Activated CD4-positive, CD25-positive, alpha-beta regulatory T cell treated with anti-CD3 and anti-CD28 coated beads, Interleukin-2, amount 50 U/mL, for 72 hours (primary cell): ENCODE measurements at regions not wholly inside any gene's neighbourhood (a gene's known extent, or its start where the extent isn't known, plus 50 kb on each side); places are given as distances from the start of the nearest gene placed in this dataset.
"Not testable (repeated sequence)": the region's sequence is repeated elsewhere in the genome, so short reads cannot be mapped to it uniquely, and the experiment has no call there.

ENCODE experiments used
- DNase-seq: peaks from one replicate; pipeline ENCODE4 v3.0.0; 2021

- no peak for DNase-seq
Measured at GRCh38 chr3:193909387-193909786, 226.6 kb upstream of the HES1 start.

GRCh38 chr3:193910310-193910709, 225.6 kb upstream of the HES1 start:
- no peak for DNase-seq

GRCh38 chr3:193910886-193911738, 224.8 kb upstream of the HES1 start:
- DNase-seq = no peak

GRCh38 chr3:193911784-193912340, 224.1 kb upstream of the HES1 start:
- DNase-seq = no peak

GRCh38 chr3:193912621-193913178, 223.2 kb upstream of the HES1 start:
- DNase-seq = no peak

- DNase-seq = no peak
Measured at GRCh38 chr3:193914602-193915001, 221.3 kb upstream of the HES1 start.

- no peak for DNase-seq
Measured at GRCh38 chr3:193915099-193915498, 220.8 kb upstream of the HES1 start.

- no peak for DNase-seq
Measured at GRCh38 chr3:193915613-193916012, 220.3 kb upstream of the HES1 start.

GRCh38 chr3:193917158-193917557, 218.8 kb upstream of the HES1 start:
- DNase-seq = no peak

GRCh38 chr3:193921465-193921864, 214.5 kb upstream of the HES1 start:
- no peak for DNase-seq

- no peak for DNase-seq
Measured at GRCh38 chr3:193922034-193922774, 213.7 kb upstream of the HES1 start.

- DNase-seq = not testable (repeated sequence)
Measured at GRCh38 chr3:193923958-193924357, 212.0 kb upstream of the HES1 start.

GRCh38 chr3:193926071-193926470, 209.9 kb upstream of the HES1 start:
- DNase-seq = not testable (repeated sequence)

GRCh38 chr3:193927413-193928206, 208.3 kb upstream of the HES1 start:
- DNase-seq = not testable (repeated sequence)

GRCh38 chr3:193928354-193929209, 207.4 kb upstream of the HES1 start:
- DNase-seq = no peak

- DNase-seq = no peak
Measured at GRCh38 chr3:193929373-193929772, 206.6 kb upstream of the HES1 start.

- no peak for DNase-seq
Measured at GRCh38 chr3:193929921-193930646, 205.9 kb upstream of the HES1 start.

- no peak for DNase-seq
Measured at GRCh38 chr3:193932136-193932535, 203.8 kb upstream of the HES1 start.

- no peak for DNase-seq
Measured at GRCh38 chr3:193932576-193932975, 203.4 kb upstream of the HES1 start.

- no peak for DNase-seq
Measured at GRCh38 chr3:193933451-193933850, 202.5 kb upstream of the HES1 start.

GRCh38 chr3:193935916-193936315, 200.0 kb upstream of the HES1 start:
- no peak for DNase-seq
